ENCODE measurements at regions not wholly inside any gene's neighbourhood (a gene's known extent, or its start where the extent isn't known, plus 50 kb on each side); places are given as distances from the start of the nearest gene placed in this dataset.

DNA sequence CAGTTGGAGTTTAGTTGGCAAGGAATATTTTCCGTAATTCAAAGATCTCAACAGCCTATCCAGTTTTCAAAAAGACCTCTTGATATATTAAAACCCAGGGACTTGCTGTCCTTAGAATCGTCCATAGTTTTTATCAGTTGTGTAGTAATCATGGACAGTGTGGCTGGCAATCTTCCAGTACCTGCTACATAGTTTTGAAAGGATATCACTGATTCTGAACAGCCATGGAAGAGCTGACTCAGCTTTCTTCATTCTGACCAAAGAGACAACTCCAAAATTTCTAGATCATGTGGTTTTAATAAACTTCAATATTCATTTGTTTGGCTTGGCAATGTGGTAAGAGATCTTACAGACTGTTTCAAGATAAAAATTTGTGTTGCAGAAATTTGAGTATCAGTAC lies 616.7 kb downstream of the TDRD15 start:
- DNase-seq: peak; percentile 68

DNA sequence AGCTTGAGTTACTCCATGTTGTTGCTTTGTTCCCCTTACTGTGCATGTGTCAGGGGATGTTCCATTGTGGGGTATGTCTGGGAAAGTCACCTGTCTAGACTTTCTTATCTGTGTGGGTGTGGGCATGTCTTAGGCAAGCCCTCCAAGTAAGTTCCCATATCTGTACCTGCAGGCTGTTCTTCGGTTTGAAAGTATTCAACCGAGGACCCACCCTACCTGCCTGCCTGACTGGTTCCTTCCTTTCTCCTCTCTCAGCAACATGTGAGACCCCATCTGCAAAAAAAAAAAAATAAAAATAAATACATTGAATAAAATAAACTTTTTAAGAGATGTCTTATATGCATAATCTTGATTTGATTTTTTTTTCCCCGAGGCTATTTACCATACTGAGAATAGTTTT lies 622.7 kb downstream of the TDRD15 start:
- no peak for DNase-seq

DNA sequence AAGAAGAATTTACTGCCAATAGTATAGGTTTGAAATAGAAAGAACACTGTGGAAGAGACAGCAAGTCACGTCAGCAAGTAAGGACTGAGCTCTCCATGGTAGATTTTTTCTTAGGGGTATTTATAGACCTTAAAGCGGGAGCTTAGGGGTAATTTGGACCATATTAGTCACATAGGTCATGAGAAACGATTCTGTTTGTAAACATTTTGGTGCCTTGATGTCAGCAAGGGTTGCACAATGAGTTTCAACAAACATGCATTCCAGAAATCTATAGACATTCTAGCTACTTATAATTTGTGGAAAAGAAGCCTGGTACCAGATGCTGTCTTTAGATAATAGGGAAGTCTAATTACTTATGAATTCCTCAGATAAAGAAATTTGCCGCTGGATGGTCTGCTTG lies 624.7 kb downstream of the TDRD15 start:
- no peak for DNase-seq

DNA sequence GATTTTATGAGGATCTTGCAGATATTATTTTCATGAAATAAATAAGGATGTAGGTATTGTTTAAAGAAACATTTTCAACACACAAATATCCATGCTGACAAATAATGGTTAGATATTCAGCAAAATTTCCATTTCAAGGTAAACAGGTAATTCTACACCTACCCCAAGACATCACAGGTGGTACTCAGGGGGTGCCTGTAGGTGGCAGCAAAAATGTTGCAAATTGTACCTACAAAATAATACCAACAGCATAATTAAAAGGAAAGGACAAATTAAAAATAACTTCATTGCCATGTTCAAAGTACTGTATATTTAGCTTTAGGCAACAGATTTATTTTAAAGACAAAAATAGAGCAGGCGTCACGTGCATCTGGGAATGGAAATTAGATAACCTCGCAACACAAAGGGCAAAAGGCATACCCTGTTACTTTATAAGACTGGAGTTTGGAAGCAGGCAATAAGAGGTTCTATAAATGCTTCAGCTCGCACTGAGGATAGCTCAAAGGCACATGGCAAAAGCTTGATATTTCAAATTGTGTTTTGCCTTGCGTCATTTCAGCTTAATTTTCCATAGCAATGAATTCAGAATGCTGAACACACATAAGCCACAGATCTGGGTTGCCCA lies 630.5 kb downstream of the TDRD15 start:
- no peak for DNase-seq

DNA sequence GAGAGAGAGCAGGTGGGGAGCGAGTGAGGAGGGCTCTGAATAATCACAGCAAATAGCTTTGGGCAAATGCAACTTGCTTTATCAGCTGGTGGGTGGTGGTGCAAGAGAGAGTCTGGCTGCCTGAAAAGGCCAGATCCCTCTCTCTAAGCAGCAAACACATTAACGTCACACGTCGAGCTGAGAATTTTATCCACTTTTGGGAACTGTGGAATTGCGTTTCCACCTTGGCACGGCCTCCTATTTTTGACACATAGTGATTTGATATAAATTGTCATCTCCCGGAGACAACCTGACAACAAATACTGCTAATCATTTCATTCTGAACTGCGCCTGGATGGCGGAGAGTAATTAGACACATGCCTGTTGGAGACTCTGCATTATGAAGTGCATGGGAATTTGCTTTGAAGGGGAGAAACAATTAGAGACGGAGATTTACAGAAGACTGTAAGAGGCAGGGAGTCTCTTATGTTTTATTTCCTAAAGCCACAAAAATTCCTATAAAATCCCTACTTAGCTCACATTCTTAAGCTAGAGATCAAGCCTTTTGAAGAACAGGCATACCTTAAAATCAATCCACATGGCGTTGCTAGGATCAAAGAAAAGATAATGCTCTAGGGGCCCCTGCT lies 634.1 kb downstream of the TDRD15 start:
- DNase-seq: peak; percentile 10

DNA sequence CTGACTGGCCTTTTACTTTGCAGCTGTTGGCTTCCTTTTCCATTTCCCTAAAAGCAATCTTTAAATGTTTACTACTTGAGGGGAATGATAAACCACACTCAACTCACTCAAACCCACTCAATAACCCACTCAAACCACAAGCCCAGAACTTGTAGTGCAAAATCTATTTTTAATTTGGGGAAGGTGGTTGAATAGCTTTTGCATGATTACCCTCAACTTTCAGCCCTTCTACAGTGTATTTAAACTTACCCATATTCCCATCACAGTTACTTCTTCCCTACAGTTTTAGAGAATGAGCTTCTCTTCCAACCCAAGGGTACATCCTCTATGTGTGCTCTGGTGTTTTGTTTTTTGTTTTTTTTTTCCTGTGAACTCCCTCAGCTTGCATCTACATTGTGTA lies 636.1 kb downstream of the TDRD15 start:
- DNase-seq: no peak

DNA sequence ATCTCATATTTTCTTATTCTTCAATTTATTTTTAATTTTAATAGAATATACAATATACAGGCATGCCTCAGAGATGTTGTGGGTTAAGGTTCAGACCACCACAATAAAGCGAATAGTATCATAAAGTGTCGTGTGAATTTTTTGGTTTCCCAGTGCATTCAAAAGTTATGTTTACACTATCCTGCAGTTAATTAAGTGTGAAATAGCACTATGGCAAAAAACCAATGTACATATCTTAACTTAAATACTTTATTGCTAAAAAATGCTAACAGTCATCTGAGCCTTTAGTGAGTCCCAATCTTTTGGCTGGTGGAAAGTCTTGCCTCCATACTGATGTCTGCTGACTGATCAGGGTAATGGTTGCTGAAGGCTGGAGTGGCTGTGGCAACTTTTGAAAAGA lies 637.6 kb downstream of the TDRD15 start:
- DNase-seq: no peak

DNA sequence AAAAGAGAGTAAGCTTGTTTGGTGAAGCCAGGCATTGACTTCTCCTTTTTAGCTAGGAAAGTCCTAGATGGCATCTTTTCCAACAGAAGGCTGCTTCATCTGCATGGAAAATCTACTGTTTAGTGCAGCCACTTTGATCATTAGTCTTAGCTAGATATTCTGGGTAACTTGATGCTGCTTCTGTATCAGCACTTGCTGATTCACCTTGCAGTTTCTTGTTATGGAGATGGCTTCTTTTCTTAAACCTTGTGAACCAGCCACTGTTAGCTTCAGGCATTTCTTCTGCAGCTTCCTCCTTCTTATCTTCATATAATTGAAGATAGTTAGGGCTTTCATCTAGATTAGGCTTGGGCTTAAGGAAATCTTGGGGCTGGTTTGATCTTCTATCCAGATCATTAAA lies 639.7 kb downstream of the TDRD15 start:
- DNase-seq: no peak

DNA sequence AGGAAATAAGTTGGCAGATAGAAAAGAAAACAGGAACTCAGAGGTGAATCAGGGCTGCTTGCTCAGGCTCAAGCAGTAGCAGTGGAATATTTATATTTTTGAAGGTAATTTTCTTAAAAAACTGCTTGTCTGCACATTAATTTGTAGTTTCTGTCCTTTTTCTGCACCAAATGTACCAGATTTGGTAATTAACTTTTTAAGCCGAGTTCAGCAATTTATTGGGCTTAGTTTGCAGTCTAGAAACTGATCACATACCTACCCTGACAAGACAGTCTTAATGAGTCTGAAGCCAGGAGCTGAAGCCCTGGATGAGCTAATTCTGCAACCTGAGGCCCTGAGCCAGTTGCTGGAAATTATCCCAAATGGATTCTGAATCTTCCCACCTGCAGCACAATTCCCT lies 647.0 kb downstream of the TDRD15 start:
- DNase-seq: no peak

DNA sequence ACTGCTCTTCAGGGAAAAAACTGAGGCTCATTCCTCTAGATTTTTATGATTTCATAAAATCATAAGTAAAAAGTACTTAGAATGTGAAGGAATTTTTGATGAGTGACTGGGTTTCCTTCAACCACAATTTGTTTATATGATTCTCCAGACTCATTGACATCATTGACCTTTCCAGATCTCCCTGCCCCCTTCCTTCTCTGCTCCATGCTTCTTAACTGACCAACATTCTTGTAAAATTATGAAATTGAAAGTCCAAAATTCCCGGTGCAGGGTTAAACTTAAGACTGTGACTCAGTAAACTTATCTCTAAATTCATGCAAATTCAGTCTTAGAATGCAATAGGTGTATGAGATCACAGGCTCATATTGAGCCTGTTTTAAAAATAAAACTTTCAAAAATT lies 648.9 kb downstream of the TDRD15 start:
- DNase-seq: peak; percentile 77

DNA sequence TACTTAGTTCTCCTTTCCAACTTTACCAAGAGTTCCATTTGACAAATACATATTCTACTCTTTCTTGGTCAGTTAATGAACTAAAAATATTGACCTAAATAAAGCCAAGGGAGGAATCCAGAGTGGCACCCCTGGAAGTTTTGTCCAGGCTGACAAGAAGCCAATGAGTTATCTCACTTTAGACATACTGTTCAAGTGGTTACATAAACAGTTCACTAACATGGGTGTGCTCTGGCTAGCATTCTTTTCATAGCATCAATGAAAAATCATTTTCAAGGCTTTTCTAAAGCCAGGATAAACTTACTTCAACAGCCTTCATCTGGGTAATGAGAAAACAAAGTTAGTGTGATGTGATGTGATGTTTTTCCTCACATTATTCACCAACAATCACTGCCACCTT lies 649.4 kb downstream of the TDRD15 start:
- peak; percentile 9 for DNase-seq

DNA sequence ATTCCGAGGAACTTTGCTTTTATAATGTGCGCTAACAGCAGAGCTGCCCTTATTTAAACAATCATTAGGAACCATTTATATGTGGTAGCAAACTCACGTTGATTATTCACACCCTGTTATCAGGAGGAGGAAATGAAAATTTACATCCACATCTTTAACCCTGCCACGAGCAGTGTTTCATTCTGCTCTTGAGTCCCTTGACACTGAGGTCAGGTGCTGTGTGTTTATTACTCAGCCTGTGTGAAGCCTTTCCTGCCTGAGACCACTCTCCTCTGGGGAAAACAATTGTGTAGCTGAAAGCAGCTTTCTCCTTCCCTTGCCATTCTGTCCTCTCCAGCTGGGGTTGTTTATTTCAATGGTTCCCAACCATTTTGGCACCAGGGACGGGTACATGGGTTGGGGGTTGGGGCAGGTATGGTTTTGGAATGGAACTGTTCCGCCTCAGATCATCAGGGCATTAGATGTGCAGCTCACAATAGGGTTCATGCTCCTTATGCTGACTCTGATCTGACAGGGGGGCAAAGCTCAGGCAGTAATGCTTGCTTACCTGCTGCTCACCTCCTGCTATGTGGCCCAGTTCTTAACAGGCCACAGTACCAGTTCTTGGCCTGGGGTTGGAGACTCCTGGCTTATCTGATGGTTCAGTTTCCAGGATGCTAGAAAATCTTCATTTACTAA lies 651.1 kb downstream of the TDRD15 start:
- DNase-seq: no peak

DNA sequence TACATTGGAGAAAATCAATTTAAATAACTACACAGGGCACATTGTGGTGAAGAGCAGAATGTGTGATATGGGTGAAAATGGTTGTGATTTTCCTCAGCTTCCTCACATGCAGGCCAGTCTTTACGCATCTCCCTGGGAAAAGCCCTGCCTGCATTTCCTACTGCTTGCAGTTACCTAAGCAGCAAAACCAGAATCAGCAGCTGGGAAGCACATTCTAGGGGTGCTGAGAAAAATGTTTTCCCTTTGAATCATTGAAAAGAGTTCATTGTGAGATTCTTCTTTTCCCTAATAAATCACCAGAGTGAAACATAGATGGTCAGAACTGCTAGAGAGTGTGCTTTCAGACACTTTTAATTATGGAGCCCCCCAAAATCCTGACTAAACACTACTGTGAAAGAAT lies 656.0 kb downstream of the TDRD15 start:
- peak; percentile 5 for DNase-seq

DNA sequence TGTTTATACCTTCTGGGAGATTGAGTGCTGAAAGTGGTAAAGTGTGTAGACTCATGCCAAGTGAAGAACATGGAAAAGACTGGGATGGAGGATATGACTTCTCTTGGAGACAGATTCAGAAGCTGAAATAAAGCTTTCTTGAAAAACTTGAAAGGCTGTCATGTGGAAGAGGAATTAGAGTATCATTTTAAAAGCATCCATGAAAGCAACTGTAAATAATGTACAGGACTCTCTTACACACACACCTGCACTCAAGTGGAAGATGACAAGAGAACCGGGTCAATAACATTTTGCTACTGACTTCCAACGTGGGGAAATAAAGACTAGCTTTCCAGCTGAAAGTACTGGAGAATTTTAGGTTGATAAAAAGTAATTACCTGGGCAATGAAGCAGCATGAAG lies 658.2 kb downstream of the TDRD15 start:
- DNase-seq: no peak

DNA sequence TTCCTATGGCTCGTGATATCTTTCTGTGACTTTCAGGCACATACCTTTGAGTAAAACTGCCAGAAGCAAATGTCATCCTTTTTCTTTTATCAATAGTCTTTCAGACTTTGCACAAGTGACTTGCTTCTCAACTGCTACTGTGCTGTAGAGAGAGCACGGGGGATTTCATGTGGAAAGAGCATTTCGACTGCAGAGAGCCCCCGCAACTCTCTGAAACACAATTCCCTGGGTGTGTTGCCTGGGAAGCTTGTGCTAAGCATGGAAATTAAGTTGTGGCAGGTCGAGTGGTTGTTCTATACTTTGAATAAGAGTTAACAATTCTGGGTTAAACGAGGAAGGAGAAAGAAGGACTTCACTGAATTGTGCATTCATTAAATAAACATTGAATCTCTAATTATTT lies 659.1 kb downstream of the TDRD15 start:
- DNase-seq: no peak

DNA sequence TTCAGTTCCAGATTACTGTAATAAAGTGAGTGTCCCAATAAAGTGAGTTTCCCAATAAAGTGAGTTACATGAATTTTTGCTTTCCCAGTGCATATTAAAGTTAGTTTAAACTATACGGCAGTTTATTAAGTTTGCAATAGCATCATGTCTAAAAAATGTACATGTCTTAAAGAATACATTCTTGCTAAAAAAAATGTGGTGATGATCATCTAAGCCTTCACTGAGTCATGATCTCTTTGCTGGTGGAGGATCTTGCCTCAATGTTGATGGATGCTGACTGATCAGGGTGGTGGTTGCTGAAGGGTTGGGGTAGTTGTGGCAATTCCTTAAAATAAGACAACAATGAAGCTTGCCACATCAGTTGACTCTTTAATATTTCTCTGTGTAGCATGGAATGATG lies 664.2 kb downstream of the TDRD15 start:
- peak; percentile 72 for DNase-seq

DNA sequence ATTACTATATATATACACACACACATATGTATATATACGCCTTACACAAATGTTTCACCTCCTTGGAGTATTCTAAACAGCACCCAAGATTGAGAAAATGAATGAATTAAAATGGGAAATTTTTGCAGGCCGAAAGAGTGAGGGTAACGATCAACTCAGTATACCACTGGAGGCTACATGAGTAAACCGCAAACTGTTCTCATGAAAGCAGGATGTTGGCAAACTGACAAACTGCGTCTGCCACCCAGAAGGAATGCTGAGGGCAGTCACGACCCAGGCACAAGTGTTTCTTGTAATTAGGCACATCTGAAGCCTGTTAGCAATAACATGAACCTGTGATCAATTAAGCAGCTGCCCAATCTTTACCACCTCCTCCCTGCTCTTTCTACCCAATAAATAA lies 666.5 kb downstream of the TDRD15 start:
- peak; percentile 12 for DNase-seq

DNA sequence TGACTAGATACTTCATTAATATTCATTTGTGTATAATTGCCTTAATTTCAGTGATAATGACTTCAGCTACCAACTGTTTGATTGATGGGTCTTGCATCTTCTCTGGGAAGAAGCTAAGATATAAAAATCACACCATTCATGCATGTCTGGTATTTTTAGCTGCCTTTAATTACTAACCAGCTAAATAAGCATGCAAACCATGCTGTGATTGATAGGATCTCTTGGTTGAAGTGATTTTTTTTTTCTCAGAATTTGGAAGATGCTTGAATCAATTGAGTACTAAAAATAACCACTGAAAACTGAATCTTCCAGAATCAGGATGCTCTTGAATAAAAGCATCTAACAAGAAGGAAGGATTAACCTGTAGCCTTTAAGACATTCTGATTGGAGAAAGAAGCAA lies 668.8 kb downstream of the TDRD15 start:
- no peak for DNase-seq

DNA sequence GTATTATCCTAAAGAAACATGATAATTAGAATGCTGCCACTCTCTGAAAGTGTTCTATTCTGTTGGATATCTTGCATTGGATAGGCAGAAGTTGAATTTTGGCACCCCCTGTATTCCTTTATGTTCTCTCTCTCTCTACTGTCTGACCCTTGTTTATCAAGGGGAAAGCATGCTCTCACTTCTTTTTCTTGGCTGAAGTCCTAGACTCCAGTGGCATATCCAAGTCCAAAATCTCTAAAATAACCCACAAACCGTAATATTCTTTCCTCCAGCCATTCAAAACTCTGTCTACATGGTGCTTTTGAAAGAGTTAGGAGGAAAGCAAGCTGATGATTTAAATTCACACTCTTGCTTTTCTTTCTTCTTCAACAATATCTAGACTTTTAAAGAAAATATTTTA lies 669.7 kb downstream of the TDRD15 start:
- no peak for DNase-seq

DNA sequence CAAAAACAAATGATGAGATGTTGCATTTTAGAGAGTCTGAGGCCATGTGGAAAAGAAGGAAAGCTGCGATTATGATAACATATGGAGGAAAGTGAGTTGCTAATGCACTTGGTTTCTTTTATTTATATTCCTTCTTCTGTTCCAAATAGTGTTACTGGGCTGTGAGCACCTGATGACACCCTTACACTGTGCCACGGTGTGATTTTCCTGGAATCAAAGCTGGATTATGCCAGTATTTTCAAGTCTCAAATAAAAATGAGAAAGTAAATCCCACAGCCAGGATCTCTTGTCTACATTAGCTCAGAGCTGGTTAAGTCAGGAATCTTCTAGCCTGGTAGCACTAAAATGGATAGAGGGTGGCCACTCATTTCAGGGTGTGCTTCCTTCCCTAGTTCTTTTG lies 670.8 kb downstream of the TDRD15 start:
- no peak for DNase-seq

DNA sequence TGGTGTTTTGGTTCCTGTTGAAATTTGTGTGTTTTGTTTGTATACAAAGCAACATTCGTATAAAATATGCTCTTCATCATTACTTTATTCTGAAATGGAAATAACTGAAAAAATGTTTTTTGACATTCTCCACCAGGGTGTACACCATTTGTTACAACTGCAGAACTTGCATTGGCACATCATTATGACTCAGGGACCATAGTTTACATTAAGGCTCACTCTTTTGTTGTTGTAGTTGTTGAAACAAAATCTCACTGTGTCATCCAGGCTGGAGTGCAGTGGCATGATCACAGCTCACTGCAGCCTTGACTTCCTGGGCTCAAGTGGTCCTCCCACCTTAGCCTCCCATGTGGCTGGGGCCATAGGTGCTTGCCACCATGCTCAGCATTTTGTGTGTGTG lies 676.6 kb downstream of the TDRD15 start:
- DNase-seq: no peak

DNA sequence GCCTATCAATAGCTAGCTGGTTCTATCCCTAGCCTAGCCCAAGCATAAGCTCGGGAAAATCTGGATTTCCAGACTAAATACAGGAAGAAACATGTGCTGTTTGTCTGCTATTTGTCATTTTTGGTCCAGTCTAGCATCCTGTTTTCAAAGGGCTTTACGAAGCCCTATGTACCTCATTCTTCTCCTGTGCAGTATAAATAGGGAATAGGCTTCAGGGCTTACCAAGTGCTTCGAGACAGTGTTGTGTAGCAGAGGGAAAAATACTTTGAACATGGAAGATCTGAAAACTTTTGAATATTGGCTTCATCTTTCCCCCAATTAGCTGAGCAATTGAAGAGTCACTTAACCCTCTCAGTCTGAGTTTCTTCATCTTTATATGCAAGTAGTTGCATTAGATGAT lies 679.8 kb downstream of the TDRD15 start:
- DNase-seq: no peak

DNA sequence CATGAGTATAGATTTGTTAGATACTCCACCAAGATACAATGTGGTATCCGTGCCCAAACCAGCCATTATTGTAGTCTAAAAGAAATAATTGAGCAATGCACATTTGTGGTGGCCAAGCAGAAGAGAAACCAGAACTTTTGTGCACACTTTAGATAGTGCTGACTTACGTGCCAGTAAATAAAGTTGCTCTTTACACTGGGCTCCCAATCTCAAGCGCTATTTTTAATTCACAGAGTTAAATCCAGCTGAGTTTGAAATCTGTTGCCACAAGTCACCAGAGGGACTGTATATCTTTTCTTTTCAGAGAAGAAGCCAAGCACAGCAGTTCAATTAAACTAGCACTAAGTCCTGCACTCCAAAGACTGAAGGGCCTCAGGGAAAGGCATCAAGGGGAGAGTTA lies 680.4 kb downstream of the TDRD15 start:
- DNase-seq: no peak

DNA sequence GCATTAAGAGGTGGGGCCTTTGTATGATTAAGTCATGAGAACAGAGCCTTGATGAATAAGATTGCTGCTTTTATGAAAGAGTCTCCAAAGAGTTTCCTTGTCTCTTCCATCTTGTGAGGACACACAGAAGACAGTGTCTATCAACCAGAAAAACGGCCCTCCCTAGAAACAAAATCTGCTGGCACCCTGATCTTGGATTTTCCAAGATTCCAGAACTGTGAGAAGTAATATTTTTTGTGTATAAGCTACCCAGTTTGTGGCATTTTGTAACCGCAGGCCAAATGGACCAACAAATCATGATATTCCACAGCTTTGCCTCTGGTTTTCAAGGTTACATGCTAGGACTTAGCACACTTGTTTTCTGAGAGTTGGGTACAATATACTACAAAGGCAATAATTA lies 687.8 kb downstream of the TDRD15 start:
- no peak for DNase-seq

DNA sequence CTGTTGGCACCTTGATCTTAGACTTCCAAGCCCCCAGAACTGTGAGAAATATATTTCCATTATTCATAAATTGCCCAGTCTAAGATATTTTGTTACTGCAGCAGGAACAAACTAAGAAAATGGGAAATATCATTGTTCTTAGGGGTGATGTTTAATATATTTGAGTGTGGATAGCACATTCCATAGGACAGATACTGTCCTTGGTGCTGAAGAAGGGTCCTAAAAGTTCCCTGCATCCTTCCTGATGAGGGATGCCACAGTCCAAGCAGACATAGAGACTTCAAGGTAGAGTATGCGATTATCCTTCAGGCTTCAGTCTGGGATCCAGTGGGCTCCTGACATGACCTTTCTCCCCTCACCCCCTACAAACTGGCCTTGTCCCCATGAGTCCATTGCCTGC lies 689.0 kb downstream of the TDRD15 start:
- no peak for DNase-seq

Measured in fibroblast of skin of right quadriceps (primary cell).